Loucy (cell line): ENCODE measurements at regions not wholly inside any gene's neighbourhood (a gene's known extent, or its start where the extent isn't known, plus 50 kb on each side); places are given as distances from the start of the nearest gene placed in this dataset.

Source experiments
- H2AFZ ChIP-seq: fragments of 200-600 bp; sonication (generic); 2 replicates; pipeline ENCODE4 v1.6.0; 2016; ENCODE audit warnings: antibody characterized with exemption, mild to moderate bottlenecking, low read length, moderate library complexity
- H3F3A ChIP-seq: fragments of 200-600 bp; 2 replicates; pipeline ENCODE4 v1.6.0; 2016; ENCODE audit warnings: antibody characterized with exemption, low read depth, mild to moderate bottlenecking
- H3K27me3 ChIP-seq: fragments of 200-600 bp; sonication (generic); 2 replicates; pipeline ENCODE4 v1.6.1; 2014; ENCODE audit warnings: low read length, mild to moderate bottlenecking; ENCODE audit not compliant: insufficient read depth, poor library complexity, severe bottlenecking
- H3K36me3 ChIP-seq: fragments of 200-600 bp; sonication (generic); 2 replicates; pipeline ENCODE4 v1.6.1; 2016; ENCODE audit warnings: low read length; ENCODE audit not compliant: insufficient read depth
- H3K4me1 ChIP-seq: fragments of 200-600 bp; sonication (generic); 2 replicates; pipeline ENCODE4 v1.5.1; 2014; ENCODE audit warnings: low read length, mild to moderate bottlenecking; ENCODE audit not compliant: insufficient read depth, poor library complexity, severe bottlenecking
- H3K4me2 ChIP-seq: fragments of 200-600 bp; sonication (generic); 2 replicates; pipeline ENCODE4 v1.6.0; 2014; ENCODE audit warnings: antibody characterized with exemption, low read length, low read depth, mild to moderate bottlenecking; ENCODE audit not compliant: poor library complexity, severe bottlenecking
- H3K4me3 ChIP-seq: fragments of 200-600 bp; sonication (generic); 2 replicates; pipeline ENCODE4 v1.5.1; 2014; ENCODE audit warnings: low read length, mild to moderate bottlenecking, mixed read lengths; ENCODE audit not compliant: poor library complexity, severe bottlenecking
- H3K79me2 ChIP-seq: fragments of 200-600 bp; sonication (generic); 2 replicates; pipeline ENCODE4 v1.6.1; 2014; ENCODE audit warnings: low read length; ENCODE audit not compliant: insufficient read depth
- H3K9ac ChIP-seq: fragments of 200-600 bp; sonication (generic); 2 replicates; pipeline ENCODE4 v1.6.0; 2014; ENCODE audit warnings: mild to moderate bottlenecking, low read depth, low read length, moderate library complexity; ENCODE audit not compliant: poor library complexity, severe bottlenecking
- H3K9me2 ChIP-seq: fragments of 200-600 bp; sonication (generic); replicated peaks from 2 replicates; pipeline ENCODE4 v1.6.1; 2016; ENCODE audit warnings: low read depth, low read length, mixed read lengths
- H3K9me3 ChIP-seq: fragments of 200-600 bp; sonication (generic); 2 replicates; pipeline ENCODE4 v1.6.1; 2014; ENCODE audit warnings: mild to moderate bottlenecking, antibody characterized with exemption, low read length, low read depth; ENCODE audit not compliant: insufficient read depth
- H4K20me1 ChIP-seq: fragments of 200-600 bp; sonication (generic); 2 replicates; pipeline ENCODE4 v1.6.0; 2014; ENCODE audit warnings: antibody characterized with exemption, low read length, mild to moderate bottlenecking; ENCODE audit not compliant: insufficient read depth, poor library complexity, severe bottlenecking
- EZH2phosphoT487 ChIP-seq: fragments of 200-600 bp; IDR thresholded peaks from 2 replicates; pipeline ENCODE4 v1.6.1; 2018; ENCODE audit warnings: antibody characterized with exemption, mild to moderate bottlenecking, moderate library complexity, borderline replicate concordance
- TF ChIP-seq, protein P1 (sequence below): fragments of 200-600 bp; sonication (generic); conservative IDR thresholded peaks from 2 replicates; pipeline ENCODE4 v1.5.1; 2014; ENCODE audit warnings: mild to moderate bottlenecking, antibody characterized with exemption, low read length

DNA sequence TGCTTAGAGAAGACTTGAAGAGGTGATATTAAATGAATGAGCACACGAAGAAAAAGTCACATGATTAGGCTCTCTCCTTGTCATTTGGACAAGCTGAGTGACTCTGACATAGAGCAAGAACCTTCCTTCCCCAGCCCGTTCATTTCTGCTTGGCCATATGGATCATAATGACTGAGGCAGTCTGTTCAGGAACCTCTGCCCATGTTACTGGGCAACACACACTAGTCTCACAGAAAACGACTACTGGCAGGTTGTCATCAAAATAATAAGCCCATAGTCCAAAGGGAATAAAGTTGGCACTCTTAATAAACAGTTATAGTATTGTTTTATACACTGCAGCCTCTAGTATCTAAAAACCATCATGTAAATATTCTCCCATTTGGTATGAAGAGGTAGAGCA, 635.0 kb downstream of the REEP3 start:
- Histone ChIP-seq H3K9me3 (no peaks in the 10 kb centered on the region), H4K20me1 (no peaks in the 10 kb centered on the region), H3K79me2 (no peaks in the 10 kb centered on the region), H3K4me3 (no peak overlapping the region), H3K4me1 (no peaks in the 10 kb centered on the region), H3K9me2 (no peaks in the 10 kb centered on the region), H3F3A (no peaks in the 10 kb centered on the region), H3K9ac (no peak overlapping the region), H3K4me2 (no peak overlapping the region), H2AFZ (no peak overlapping the region), H3K36me3 (no peaks in the 10 kb centered on the region), H3K27me3 (no peaks in the 10 kb centered on the region)
- TF ChIP-seq EZH2phosphoT487 = no peak
- TF ChIP-seq, protein P1, sequence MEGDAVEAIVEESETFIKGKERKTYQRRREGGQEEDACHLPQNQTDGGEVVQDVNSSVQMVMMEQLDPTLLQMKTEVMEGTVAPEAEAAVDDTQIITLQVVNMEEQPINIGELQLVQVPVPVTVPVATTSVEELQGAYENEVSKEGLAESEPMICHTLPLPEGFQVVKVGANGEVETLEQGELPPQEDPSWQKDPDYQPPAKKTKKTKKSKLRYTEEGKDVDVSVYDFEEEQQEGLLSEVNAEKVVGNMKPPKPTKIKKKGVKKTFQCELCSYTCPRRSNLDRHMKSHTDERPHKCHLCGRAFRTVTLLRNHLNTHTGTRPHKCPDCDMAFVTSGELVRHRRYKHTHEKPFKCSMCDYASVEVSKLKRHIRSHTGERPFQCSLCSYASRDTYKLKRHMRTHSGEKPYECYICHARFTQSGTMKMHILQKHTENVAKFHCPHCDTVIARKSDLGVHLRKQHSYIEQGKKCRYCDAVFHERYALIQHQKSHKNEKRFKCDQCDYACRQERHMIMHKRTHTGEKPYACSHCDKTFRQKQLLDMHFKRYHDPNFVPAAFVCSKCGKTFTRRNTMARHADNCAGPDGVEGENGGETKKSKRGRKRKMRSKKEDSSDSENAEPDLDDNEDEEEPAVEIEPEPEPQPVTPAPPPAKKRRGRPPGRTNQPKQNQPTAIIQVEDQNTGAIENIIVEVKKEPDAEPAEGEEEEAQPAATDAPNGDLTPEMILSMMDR = no peak

DNA sequence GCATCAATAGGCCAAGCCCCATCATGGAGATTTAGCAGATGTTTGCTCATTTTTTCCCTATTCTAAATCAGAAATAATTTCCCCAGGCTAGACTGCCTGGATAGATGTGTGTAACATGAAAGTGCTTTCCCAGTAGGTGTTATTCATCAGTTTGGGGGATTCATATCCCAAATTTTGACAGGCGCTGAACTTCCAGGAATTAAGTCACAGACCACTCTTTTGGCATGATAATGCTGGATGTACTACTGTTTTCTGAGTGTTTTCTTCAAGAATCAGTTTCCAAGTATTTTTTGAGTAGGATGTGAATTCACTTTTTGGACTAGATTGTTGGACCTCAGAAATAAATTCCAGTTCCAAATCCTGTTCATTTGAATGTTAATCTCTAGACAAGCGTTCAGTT, 637.4 kb downstream of the REEP3 start:
- Histone ChIP-seq H3F3A (no peaks in the 10 kb centered on the region), H3K4me2 (no peak overlapping the region), H3K9me3 (no peaks in the 10 kb centered on the region), H3K4me1 (no peaks in the 10 kb centered on the region), H3K36me3 (no peaks in the 10 kb centered on the region), H3K27me3 (no peaks in the 10 kb centered on the region), H4K20me1 (no peaks in the 10 kb centered on the region), H3K9ac (no peak overlapping the region), H2AFZ (no peak overlapping the region), H3K9me2 (no peaks in the 10 kb centered on the region), H3K79me2 (no peaks in the 10 kb centered on the region), H3K4me3 (no peak overlapping the region)
- TF ChIP-seq EZH2phosphoT487 = no peak
- TF ChIP-seq, protein P1 = no peak

DNA sequence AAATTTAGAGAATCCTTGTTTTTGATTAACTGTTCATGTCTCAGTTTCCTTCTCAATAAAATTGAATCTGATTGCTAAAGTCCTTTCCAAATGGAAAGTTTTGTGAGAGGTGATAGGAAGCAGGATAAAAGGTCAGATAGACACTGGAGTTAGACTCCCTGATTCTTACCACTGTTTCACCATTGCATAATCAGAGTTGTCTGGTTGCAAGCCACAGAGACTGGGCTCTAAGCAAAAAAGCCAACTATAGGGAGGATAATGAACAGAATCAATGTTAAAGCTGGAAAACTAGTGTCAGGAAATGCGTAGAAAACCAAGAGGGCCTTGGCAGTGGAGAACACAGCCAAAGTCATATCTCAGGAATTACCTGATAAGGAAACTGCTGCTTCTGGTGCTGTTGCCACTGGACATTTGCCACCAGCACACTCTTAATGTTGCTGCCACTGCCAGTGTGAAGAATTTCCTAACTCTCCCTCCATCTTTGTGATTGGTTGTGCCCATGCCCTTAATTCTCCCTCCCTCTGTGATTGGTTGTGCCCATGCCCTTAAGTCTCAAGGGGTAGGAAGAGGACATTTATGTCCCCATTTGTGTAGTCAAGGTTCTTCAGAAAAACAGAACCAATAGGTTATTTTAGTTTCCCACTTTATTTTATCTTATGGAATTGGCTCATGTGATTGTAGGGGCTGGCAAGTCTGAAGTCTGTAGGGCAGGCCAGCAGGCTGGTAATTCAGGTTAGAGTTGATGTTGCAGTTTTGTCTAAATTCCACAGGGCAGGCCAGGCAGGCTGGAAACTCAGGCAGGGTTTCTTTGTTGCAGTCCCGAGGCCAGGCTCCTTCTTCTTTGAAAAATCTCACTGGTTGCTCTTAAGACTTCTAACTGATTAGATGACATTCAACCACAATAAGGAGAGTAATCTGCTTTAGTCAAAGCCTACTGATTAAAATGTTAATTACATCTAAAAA, 639.0 kb downstream of the REEP3 start:
- TF ChIP-seq, protein P1 = no peak
- no peak for TF ChIP-seq EZH2phosphoT487
- H3K9me3 ChIP-seq = no peaks in the 10 kb centered on the region
- H3K9me2 ChIP-seq = no peaks in the 10 kb centered on the region
- H3K9ac ChIP-seq = no peak overlapping the region
- H3K4me1 ChIP-seq = no peaks in the 10 kb centered on the region
- H3K4me3 ChIP-seq = no peak overlapping the region
- H2AFZ ChIP-seq = no peak overlapping the region
- no peaks in the 10 kb centered on the region for H3K27me3 ChIP-seq
- H4K20me1 ChIP-seq = no peaks in the 10 kb centered on the region
- no peaks in the 10 kb centered on the region for H3F3A ChIP-seq
- H3K36me3 ChIP-seq = no peaks in the 10 kb centered on the region
- H3K4me2 ChIP-seq = no peak overlapping the region
- no peaks in the 10 kb centered on the region for H3K79me2 ChIP-seq
